T-helper 1 cell treated with Interleukin-12 subunit alpha and Interleukin-12 subunit beta and Interleukin-4 antibody, amounts not matched to agents 30 μg/mL and 1 μg/mL, for 36 hours (primary cell): ENCODE measurements at regions not wholly inside any gene's neighbourhood (a gene's known extent, or its start where the extent isn't known, plus 50 kb on each side); places are given as distances from the start of the nearest gene placed in this dataset.

Experiments
- H3K27ac Mint-ChIP-seq: one replicate; pipeline ENCODE4 v1.8.0; 2021; ENCODE audit warnings: mild to moderate bottlenecking, mixed read lengths
- H3K27me3 Mint-ChIP-seq: one replicate; pipeline ENCODE4 v1.8.0; 2021; ENCODE audit warnings: low read depth, mixed read lengths
- H3K36me3 Mint-ChIP-seq: one replicate; pipeline ENCODE4 v1.8.0; 2021; ENCODE audit warnings: low read depth, mixed read lengths
- H3K4me1 Mint-ChIP-seq: one replicate; pipeline ENCODE4 v1.8.0; 2021; ENCODE audit warnings: low read depth, mixed read lengths
- H3K4me3 Mint-ChIP-seq: one replicate; pipeline ENCODE4 v1.8.0; 2021; ENCODE audit warnings: mild to moderate bottlenecking, moderate library complexity, mixed read lengths
- H3K9me3 Mint-ChIP-seq: one replicate; pipeline ENCODE4 v1.8.0; 2021; ENCODE audit warnings: mixed read lengths

GRCh38 chr2:198371921-198372543 lies 567.6 kb downstream of the PLCL1 start:
- no peaks in the 10 kb centered on the region for H3K9me3 Mint-ChIP-seq
- peaks cover 3% of the 10 kb centered on the region for H3K4me1 Mint-ChIP-seq
- H3K27me3 Mint-ChIP-seq: peaks cover 11% of the 10 kb centered on the region
- H3K36me3 Mint-ChIP-seq: no peaks in the 10 kb centered on the region
- H3K4me3 Mint-ChIP-seq: no peak overlapping the region
- H3K27ac Mint-ChIP-seq: no peak overlapping the region

- Mint-ChIP-seq H3K4me1 (peaks cover 3% of the 10 kb centered on the region), H3K27ac (no peak overlapping the region), H3K9me3 (no peaks in the 10 kb centered on the region), H3K4me3 (no peak overlapping the region), H3K36me3 (no peaks in the 10 kb centered on the region), H3K27me3 (peaks cover 12% of the 10 kb centered on the region)
Measured at GRCh38 chr2:198371329-198371728, 566.9 kb downstream of the PLCL1 start.

GRCh38 chr2:198368089-198368488 lies 563.7 kb downstream of the PLCL1 start:
- Mint-ChIP-seq H3K4me1 (peaks cover 3% of the 10 kb centered on the region), H3K4me3 (no peak overlapping the region), H3K27me3 (peaks cover 21% of the 10 kb centered on the region), H3K27ac (no peak overlapping the region), H3K9me3 (no peaks in the 10 kb centered on the region), H3K36me3 (no peaks in the 10 kb centered on the region)

GRCh38 chr2:198362740-198363139 lies 558.3 kb downstream of the PLCL1 start:
- Mint-ChIP-seq H3K4me1 (no peaks in the 10 kb centered on the region), H3K27ac (no peak overlapping the region), H3K36me3 (no peaks in the 10 kb centered on the region), H3K4me3 (no peak overlapping the region), H3K9me3 (no peaks in the 10 kb centered on the region), H3K27me3 (peaks cover 22% of the 10 kb centered on the region)

- Mint-ChIP-seq H3K36me3 (no peaks in the 10 kb centered on the region), H3K4me1 (no peaks in the 10 kb centered on the region), H3K27me3 (peaks cover 14% of the 10 kb centered on the region), H3K9me3 (no peaks in the 10 kb centered on the region), H3K4me3 (no peak overlapping the region), H3K27ac (no peak overlapping the region)
Measured at GRCh38 chr2:198359308-198359707, 554.9 kb downstream of the PLCL1 start.

GRCh38 chr2:198356157-198356556 lies 551.8 kb downstream of the PLCL1 start:
- Mint-ChIP-seq H3K9me3 (no peaks in the 10 kb centered on the region), H3K36me3 (no peaks in the 10 kb centered on the region), H3K27ac (no peak overlapping the region), H3K4me1 (no peaks in the 10 kb centered on the region), H3K27me3 (peaks cover 18% of the 10 kb centered on the region), H3K4me3 (no peak overlapping the region)

- Mint-ChIP-seq H3K36me3 (no peaks in the 10 kb centered on the region), H3K27me3 (peaks cover 10% of the 10 kb centered on the region), H3K4me3 (no peak overlapping the region), H3K9me3 (no peaks in the 10 kb centered on the region), H3K27ac (no peak overlapping the region), H3K4me1 (no peaks in the 10 kb centered on the region)
Measured at GRCh38 chr2:198351647-198352046, 547.3 kb downstream of the PLCL1 start.

GRCh38 chr2:198347946-198348345 lies 543.6 kb downstream of the PLCL1 start:
- Mint-ChIP-seq H3K36me3 (no peaks in the 10 kb centered on the region), H3K27me3 (peaks cover 10% of the 10 kb centered on the region)

GRCh38 chr2:198347349-198347748 lies 543.0 kb downstream of the PLCL1 start:
- H3K27ac Mint-ChIP-seq: no peak overlapping the region
- no peaks in the 10 kb centered on the region for H3K4me1 Mint-ChIP-seq
- H3K27me3 Mint-ChIP-seq: peaks cover 8% of the 10 kb centered on the region
- H3K9me3 Mint-ChIP-seq: no peaks in the 10 kb centered on the region
- no peaks in the 10 kb centered on the region for H3K36me3 Mint-ChIP-seq
- H3K4me3 Mint-ChIP-seq: no peak overlapping the region

More at GRCh38 chr2:198347946-198348345, 543.6 kb downstream of the PLCL1 start:
- Mint-ChIP-seq H3K27ac (no peak overlapping the region), H3K4me3 (no peak overlapping the region), H3K9me3 (no peaks in the 10 kb centered on the region), H3K4me1 (no peaks in the 10 kb centered on the region)

GRCh38 chr2:198343471-198343870 lies 539.1 kb downstream of the PLCL1 start:
- no peaks in the 10 kb centered on the region for H3K4me1 Mint-ChIP-seq
- H3K27ac Mint-ChIP-seq: no peak overlapping the region
- H3K9me3 Mint-ChIP-seq: no peaks in the 10 kb centered on the region
- H3K36me3 Mint-ChIP-seq: no peaks in the 10 kb centered on the region
- peaks cover 3% of the 10 kb centered on the region for H3K27me3 Mint-ChIP-seq
- H3K4me3 Mint-ChIP-seq: no peak overlapping the region

GRCh38 chr2:198340846-198341245 lies 536.5 kb downstream of the PLCL1 start:
- Mint-ChIP-seq H3K4me1 (no peaks in the 10 kb centered on the region), H3K4me3 (no peak overlapping the region), H3K9me3 (no peaks in the 10 kb centered on the region), H3K27ac (no peak overlapping the region), H3K36me3 (no peaks in the 10 kb centered on the region), H3K27me3 (peaks cover 11% of the 10 kb centered on the region)

GRCh38 chr2:198339116-198339515 lies 534.7 kb downstream of the PLCL1 start:
- Mint-ChIP-seq H3K27ac (no peak overlapping the region), H3K4me3 (no peak overlapping the region), H3K4me1 (no peaks in the 10 kb centered on the region), H3K36me3 (no peaks in the 10 kb centered on the region), H3K9me3 (no peaks in the 10 kb centered on the region), H3K27me3 (peaks cover 17% of the 10 kb centered on the region)

GRCh38 chr2:198337368-198337767 lies 533.0 kb downstream of the PLCL1 start:
- no peaks in the 10 kb centered on the region for H3K4me1 Mint-ChIP-seq
- H3K36me3 Mint-ChIP-seq: no peaks in the 10 kb centered on the region
- peaks cover 24% of the 10 kb centered on the region for H3K27me3 Mint-ChIP-seq
- no peaks in the 10 kb centered on the region for H3K9me3 Mint-ChIP-seq
- H3K4me3 Mint-ChIP-seq: no peak overlapping the region
- no peak overlapping the region for H3K27ac Mint-ChIP-seq

- Mint-ChIP-seq H3K9me3 (no peaks in the 10 kb centered on the region), H3K4me3 (no peak overlapping the region), H3K4me1 (peaks cover 8% of the 10 kb centered on the region), H3K36me3 (no peaks in the 10 kb centered on the region), H3K27me3 (peaks cover 15% of the 10 kb centered on the region), H3K27ac (no peak overlapping the region)
Measured at GRCh38 chr2:198328454-198328853, 524.1 kb downstream of the PLCL1 start.

- Mint-ChIP-seq H3K9me3 (no peaks in the 10 kb centered on the region), H3K4me3 (no peak overlapping the region), H3K27ac (no peak overlapping the region), H3K4me1 (peaks cover 8% of the 10 kb centered on the region), H3K27me3 (peaks cover 11% of the 10 kb centered on the region), H3K36me3 (no peaks in the 10 kb centered on the region)
Measured at GRCh38 chr2:198327526-198327925, 523.1 kb downstream of the PLCL1 start.

- Mint-ChIP-seq H3K9me3 (no peaks in the 10 kb centered on the region), H3K4me3 (no peak overlapping the region), H3K4me1 (peaks cover 8% of the 10 kb centered on the region), H3K27me3 (peaks cover 13% of the 10 kb centered on the region), H3K36me3 (no peaks in the 10 kb centered on the region), H3K27ac (no peak overlapping the region)
Measured at GRCh38 chr2:198326431-198326830, 522.0 kb downstream of the PLCL1 start.
